SK-N-MC (cell line): ENCODE measurements at regions not wholly inside any gene's neighbourhood (a gene's known extent, or its start where the extent isn't known, plus 50 kb on each side); places are given as distances from the start of the nearest gene placed in this dataset.

Experiments used
- EZH2 ChIP-seq: fragments of 200-600 bp; sonication (generic); IDR thresholded peaks from one replicate; pipeline ENCODE4 v1.6.1; 2017; ENCODE audit warnings: antibody characterized with exemption
- FOXP2 ChIP-seq: optimal IDR thresholded peaks from 2 replicates; pipeline ENCODE3; 2011; ENCODE audit warnings: mild to moderate bottlenecking, moderate library complexity; ENCODE audit not compliant: insufficient read depth; ENCODE audit errors: extremely low read length, control extremely low read depth
- POLR2AphosphoS5 ChIP-seq: IDR thresholded peaks from 2 replicates; pipeline ENCODE4 v1.6.1; 2012; ENCODE audit warnings: mild to moderate bottlenecking, low read depth, low read length, borderline replicate concordance

DNA sequence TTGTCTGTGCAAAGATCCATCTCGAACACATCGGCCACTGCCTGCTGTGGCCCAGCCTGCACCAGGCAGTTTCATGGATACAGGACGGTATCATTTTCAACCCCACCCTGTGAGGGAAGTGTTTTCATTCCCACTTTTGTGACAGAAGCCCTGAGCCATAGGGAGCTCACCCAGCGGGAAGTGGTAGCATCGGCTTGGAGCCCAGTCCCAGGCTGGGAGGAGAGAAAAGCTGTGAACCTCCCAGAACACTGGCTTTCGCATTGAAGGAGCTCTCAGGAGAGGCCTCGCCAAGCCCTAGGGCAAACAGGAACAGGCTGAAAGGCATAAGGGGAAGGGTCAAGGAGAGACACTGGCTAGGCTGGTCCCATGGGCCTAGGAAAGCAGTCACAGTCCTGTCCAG lies 166.1 kb downstream of the TFCP2L1 start:
- TF ChIP-seq EZH2 (no peak), POLR2AphosphoS5 (no peak), FOXP2 (no peak)
